ENCODE measurements at regions not wholly inside any gene's neighbourhood (a gene's known extent, or its start where the extent isn't known, plus 50 kb on each side); places are given as distances from the start of the nearest gene placed in this dataset.

- TF ChIP-seq PHF8 (IDR thresholded peaks at IDR 0.05; ENCODE audit: borderline replicate concordance, low read length) (no peak), ATF2 (CRISPR knock-in tag; IDR thresholded peaks at IDR 0.05) (no peak), POLR3G (IDR thresholded peaks at IDR 0.05; ENCODE audit: extremely low read depth, insufficient read length, insufficient replicate concordance) (no peak), NFATC3 (IDR thresholded peaks at IDR 0.05) (no peak), JUN (IDR thresholded peaks at IDR 0.05; ENCODE audit: borderline replicate concordance, low read depth, low read length) (no peak), JUN (CRISPR knock-in tag; IDR thresholded peaks at IDR 0.05; ENCODE audit: borderline replicate concordance) (no peak), TCF7 (IDR thresholded peaks at IDR 0.05; ENCODE audit: borderline replicate concordance) (no peak), PML (IDR thresholded peaks at IDR 0.05; ENCODE audit: low read length) (no peak), CBX2 (IDR thresholded peaks at IDR 0.05; ENCODE audit: insufficient read depth, low read length, poor library complexity, severe bottlenecking) (no peak), RBM22 (IDR thresholded peaks at IDR 0.05; ENCODE audit: low read depth, low read length, poor library complexity, severe bottlenecking) (no peak), YY1 (IDR thresholded peaks at IDR 0.05; ENCODE audit: borderline replicate concordance in 1 of 3, control insufficient read depth in 1 of 3, extremely low read depth in 1 of 3, insufficient read depth in 3 of 3, insufficient read length in 1 of 3, insufficient replicate concordance in 2 of 3, low read depth in 1 of 3, low read length in 2 of 3) (no peak), RAD21 (CRISPR knock-in tag; conservative IDR thresholded peaks at IDR 0.05 in 1 of 2, IDR thresholded peaks at IDR 0.05 in 1 of 2) (no peak), MXI1 (IDR thresholded peaks at IDR 0.05; ENCODE audit: low read depth, low read length) (no peak), CC2D1A (IDR thresholded peaks at IDR 0.05) (no peak), NKRF (IDR thresholded peaks at IDR 0.05; ENCODE audit: borderline replicate concordance) (no peak)
Measured at GRCh38 chr7:54112567-54112966, 429.6 kb upstream of the VSTM2A start.
